Endothelial cell of umbilical vein (primary cell): ENCODE measurements at regions not wholly inside any gene's neighbourhood (a gene's known extent, or its start where the extent isn't known, plus 50 kb on each side); places are given as distances from the start of the nearest gene placed in this dataset.

ENCODE experiments used
- BruUV-seq: library from RNA; stranded (reverse); fragments of 400-500 nt; replicated peaks from 2 replicates; lab custom pipeline; 2021; lab: Mats Ljungman, UMichigan
- CTCF ChIA-PET: fragments of 300-600, 350-600 bp; sonication (Branson Sonifier 250); formaldehyde crosslinking; loops from one replicate; lab custom pipeline; 2021; ENCODE audit warnings: antibody characterized with exemption, inconsistent platforms; lab: Charles Lee
- POLR2A ChIA-PET: fragments of 300-600, 350-600 bp; sonication (Branson Sonifier 250); formaldehyde crosslinking; loops from one replicate; lab custom pipeline; 2021; ENCODE audit warnings: antibody characterized with exemption, inconsistent platforms; lab: Charles Lee
- DNase-seq: peaks from one replicate; pipeline ENCODE4 v3.0.0-alpha.2; 2011; ENCODE audit warnings: low read depth, low spot score
- FAIRE-seq: peaks from 2 replicates; lab custom pipeline; 2011; peaks lifted over from hg19 to GRCh38; lab: Jason Lieb, UNC
- H2AFZ ChIP-seq: 2 replicates; pipeline ENCODE4 v1.6.0; 2012; ENCODE audit warnings: low read depth, low read length, control low read depth, inconsistent platforms
- H3K27ac ChIP-seq: 2 replicates; pipeline ENCODE4 v1.5.1; 2011; ENCODE audit warnings: low read depth, mild to moderate bottlenecking, control low read depth, low read length, moderate library complexity; ENCODE audit not compliant: insufficient read depth
- H3K27me3 ChIP-seq, 2 experiments: 2 replicates each; pipeline versions ENCODE4 v1.6.0 to v1.6.1; 2011; ENCODE audit warnings: low read length in 2 of 2, mixed read lengths in 1 of 2; ENCODE audit not compliant: control insufficient read depth in 2 of 2, insufficient read depth in 2 of 2
- H3K36me3 ChIP-seq, 2 experiments: 2 replicates in 1 of 2; 3 replicates in 1 of 2; pipeline ENCODE4 v1.5.1; 2011; ENCODE audit warnings: low read length in 2 of 2, mild to moderate bottlenecking in 1 of 2, moderate library complexity in 1 of 2; ENCODE audit not compliant: control insufficient read depth in 2 of 2, insufficient read depth in 2 of 2; ENCODE audit errors: extremely low read depth in 1 of 2
- H3K4me1 ChIP-seq: 3 replicates; pipeline ENCODE4 v1.5.1; 2011; ENCODE audit warnings: mild to moderate bottlenecking, low read length; ENCODE audit not compliant: control insufficient read depth, insufficient read depth; ENCODE audit errors: extremely low read depth
- H3K4me2 ChIP-seq: 2 replicates; pipeline ENCODE4 v1.6.1; 2011; ENCODE audit warnings: low read length, control low read depth, mixed read lengths; ENCODE audit not compliant: insufficient read depth
- H3K4me3 ChIP-seq, 3 experiments: fragments of 200-600 bp in 1 of 3; sonication (generic), shearing (Covaris generic) in 1 of 3; replicated peaks in 1 of 3; 2 replicates each; pipeline ENCODE4 v1.5.1; 2011 to 2016; ENCODE audit warnings: control low read depth in 3 of 3, low read length in 3 of 3, mild to moderate bottlenecking in 2 of 3, inconsistent platforms in 1 of 3, low read depth in 1 of 3, moderate library complexity in 1 of 3; ENCODE audit not compliant: insufficient read depth in 1 of 3
- H3K79me2 ChIP-seq: 2 replicates; pipeline ENCODE4 v1.6.0; 2012; ENCODE audit warnings: low read length, inconsistent platforms; ENCODE audit not compliant: control insufficient read depth, insufficient read depth
- H3K9ac ChIP-seq: replicated peaks from 2 replicates; pipeline ENCODE3; 2011; ENCODE audit warnings: low read length, control low read depth; ENCODE audit not compliant: insufficient read depth; ENCODE audit errors: extremely low read depth
- H3K9me1 ChIP-seq: replicated peaks from 3 replicates; pipeline ENCODE4 v1.6.0; 2011; ENCODE audit warnings: mild to moderate bottlenecking, low read length; ENCODE audit not compliant: control insufficient read depth, insufficient read depth; ENCODE audit errors: extremely low read depth
- H3K9me3 ChIP-seq: replicated peaks from 2 replicates; pipeline ENCODE4 v1.5.1; 2012; ENCODE audit warnings: low read length, inconsistent platforms; ENCODE audit not compliant: control insufficient read depth, insufficient read depth
- H4K20me1 ChIP-seq: replicated peaks from 2 replicates; pipeline ENCODE3; 2011; ENCODE audit warnings: mild to moderate bottlenecking, low read length; ENCODE audit not compliant: control insufficient read depth, insufficient read depth; ENCODE audit errors: extremely low read depth
- EZH2 ChIP-seq: IDR thresholded peaks from 2 replicates; pipeline ENCODE4 v1.6.1; 2012; ENCODE audit warnings: borderline replicate concordance, low read depth, mild to moderate bottlenecking, moderate library complexity, low read length, inconsistent platforms; ENCODE audit not compliant: severe bottlenecking
- FOS ChIP-seq: IDR thresholded peaks from 2 replicates; pipeline ENCODE4 v1.6.1; 2011; ENCODE audit warnings: mild to moderate bottlenecking, low read length, moderate library complexity, borderline replicate concordance; ENCODE audit not compliant: insufficient read depth
- GATA2 ChIP-seq: IDR thresholded peaks from 2 replicates; pipeline ENCODE4 v1.7.0; 2011; ENCODE audit warnings: low read depth, mild to moderate bottlenecking, moderate library complexity, mixed read lengths, low read length; ENCODE audit not compliant: insufficient read length, insufficient read depth
- dilution Hi-C: fragments of 300-500 bp; cut with MboI; formaldehyde crosslinking; loops from one replicate; pipeline ENCODE4 v1.15.0; 2019; ENCODE audit warnings: low sequenced_read_pairs; ENCODE audit not compliant: extremely low pct_ligation_motif_present
- intact Hi-C: fragments of 100-400 bp; cut with micrococcal nuclease; formaldehyde crosslinking; loops from one replicate; pipeline ENCODE4 v1.10.0; 2022
- TF ChIP-seq, protein P1 (sequence below): IDR thresholded peaks from 2 replicates; pipeline ENCODE4 v1.6.1; 2011; ENCODE audit not compliant: insufficient read depth, insufficient read length

GRCh38 chr20:53712212-53712977, 118.8 kb upstream of the ZNF217 start:
- no peak overlapping the region for H3K4me2 ChIP-seq
- H3K27me3 ChIP-seq: no peaks in the 10 kb centered on the region
- POLR2A ChIA-PET: no interaction called here
- DNase-seq (no peak), FAIRE-seq (no peak)
- H3K4me3 ChIP-seq: no peak overlapping the region
- H3K4me1 ChIP-seq: no peaks in the 10 kb centered on the region
- no peaks in the 10 kb centered on the region for H3K9me3 ChIP-seq
- no peaks in the 10 kb centered on the region for H3K9me1 ChIP-seq
- H3K9ac ChIP-seq: no peak overlapping the region
- no peak for TF ChIP-seq FOS
- no peak for TF ChIP-seq EZH2
- TF ChIP-seq, protein P1, sequence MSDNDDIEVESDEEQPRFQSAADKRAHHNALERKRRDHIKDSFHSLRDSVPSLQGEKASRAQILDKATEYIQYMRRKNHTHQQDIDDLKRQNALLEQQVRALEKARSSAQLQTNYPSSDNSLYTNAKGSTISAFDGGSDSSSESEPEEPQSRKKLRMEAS: no peak
- TF ChIP-seq GATA2: no peak
- CTCF ChIA-PET: interaction anchor here (1.3 kb wide), 1 partner anchor 203 kb away, joined by 3 read pairs; no protein-coding TSS in a partner anchor
- dilution Hi-C loops (no loop called here), intact Hi-C loops (loop anchor here (10.0 kb wide), 1 partner anchor 628 kb away; no protein-coding TSS in a partner anchor)
- no peak overlapping the region for H2AFZ ChIP-seq
- no TSS peak for BruUV-seq
- no peaks in the 10 kb centered on the region for H3K36me3 ChIP-seq
- H3K27ac ChIP-seq: no peak overlapping the region
- no peaks in the 10 kb centered on the region for H3K79me2 ChIP-seq
- no peaks in the 10 kb centered on the region for H4K20me1 ChIP-seq
